Activated CD4-positive, alpha-beta T cell treated with anti-CD3 and anti-CD28 coated beads for 48 hours (primary cell): ENCODE measurements at regions not wholly inside any gene's neighbourhood (a gene's known extent, or its start where the extent isn't known, plus 50 kb on each side); places are given as distances from the start of the nearest gene placed in this dataset.

Experiments used
- DNase-seq: peaks from one replicate; pipeline ENCODE4 v3.0.0-alpha.2; 2020

GRCh38 chr21:35326677-35327076 lies 277.6 kb upstream of the RUNX1 start:
- no peak for DNase-seq

- DNase-seq, result no peak
These were observed 276.9 kb upstream of the RUNX1 start for GRCh38 chr21:35325953-35326352.

GRCh38 chr21:35324372-35325220 lies 275.5 kb upstream of the RUNX1 start:
- no peak for DNase-seq

GRCh38 chr21:35323947-35324346 lies 274.8 kb upstream of the RUNX1 start:
- DNase-seq, result no peak

GRCh38 chr21:35321322-35322200 lies 272.5 kb upstream of the RUNX1 start:
- DNase-seq, result no peak

GRCh38 chr21:35319684-35320283 lies 270.7 kb upstream of the RUNX1 start:
- no peak for DNase-seq

- peak; percentile 36 for DNase-seq
These were observed 267.8 kb upstream of the RUNX1 start for GRCh38 chr21:35316933-35317332.

- DNase-seq, result no peak
These were observed 267.4 kb upstream of the RUNX1 start for GRCh38 chr21:35316456-35316855.

- DNase-seq, result no peak
These were observed 265.9 kb upstream of the RUNX1 start for GRCh38 chr21:35314857-35315582.

- DNase-seq, result no peak
These were observed 262.9 kb upstream of the RUNX1 start for GRCh38 chr21:35311985-35312384.

- no peak for DNase-seq
These were observed 260.2 kb upstream of the RUNX1 start for GRCh38 chr21:35309316-35309715.

- DNase-seq, result no peak
These were observed 254.0 kb upstream of the RUNX1 start for GRCh38 chr21:35303085-35303484.

- DNase-seq, result no peak
These were observed 249.7 kb upstream of the RUNX1 start for GRCh38 chr21:35298757-35299156.

- no peak for DNase-seq
These were observed 248.6 kb upstream of the RUNX1 start for GRCh38 chr21:35297665-35298064.

- peak; percentile 13 for DNase-seq
These were observed 245.3 kb upstream of the RUNX1 start for GRCh38 chr21:35294231-35294898.

GRCh38 chr21:35291973-35292627 lies 243.0 kb upstream of the RUNX1 start:
- DNase-seq, result no peak

GRCh38 chr21:35291034-35291433 lies 241.9 kb upstream of the RUNX1 start:
- no peak for DNase-seq

GRCh38 chr21:35288238-35288637 lies 239.1 kb upstream of the RUNX1 start:
- DNase-seq, result no peak

- DNase-seq, result no peak
These were observed 235.1 kb upstream of the RUNX1 start for GRCh38 chr21:35284199-35284598.

- DNase-seq, result no peak
These were observed 233.8 kb upstream of the RUNX1 start for GRCh38 chr21:35282944-35283343.

GRCh38 chr21:35281956-35282355 lies 232.9 kb upstream of the RUNX1 start:
- DNase-seq, result no peak

- DNase-seq, result no peak
These were observed 231.1 kb upstream of the RUNX1 start for GRCh38 chr21:35280231-35280630.
